SH-SY5Y (cell line): ENCODE measurements at regions not wholly inside any gene's neighbourhood (a gene's known extent, or its start where the extent isn't known, plus 50 kb on each side); places are given as distances from the start of the nearest gene placed in this dataset.

Experiments used
- GATA2 ChIP-seq: IDR thresholded peaks from 2 replicates; pipeline ENCODE4 v1.6.1; 2011; ENCODE audit warnings: mild to moderate bottlenecking, low read depth, low read length
- GATA3 ChIP-seq: IDR thresholded peaks from 2 replicates; pipeline ENCODE4 v1.6.1; 2011; ENCODE audit warnings: low read depth, mild to moderate bottlenecking, low read length, moderate library complexity

DNA sequence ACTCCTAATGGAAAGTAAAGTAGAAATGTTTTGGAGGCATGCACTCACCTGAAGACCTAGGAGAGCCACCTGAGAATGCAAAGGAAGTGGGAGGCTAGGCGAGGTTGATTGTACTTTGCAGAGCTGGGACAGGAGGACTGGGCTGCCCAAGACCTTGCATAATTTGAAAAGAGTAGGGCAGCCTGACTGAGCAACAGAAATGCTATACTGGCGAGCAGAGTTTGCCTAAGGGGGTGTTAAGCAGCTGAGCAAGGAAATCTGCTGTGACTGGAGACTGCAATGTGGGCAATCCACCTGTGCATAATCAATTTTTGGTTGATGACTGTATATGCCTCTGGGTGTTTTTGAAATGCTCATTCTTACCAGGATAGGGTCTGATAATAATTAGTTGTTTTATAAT is 834.1 kb downstream of the TRHDE start:
- no peak for TF ChIP-seq GATA2
- no peak for TF ChIP-seq GATA3

DNA sequence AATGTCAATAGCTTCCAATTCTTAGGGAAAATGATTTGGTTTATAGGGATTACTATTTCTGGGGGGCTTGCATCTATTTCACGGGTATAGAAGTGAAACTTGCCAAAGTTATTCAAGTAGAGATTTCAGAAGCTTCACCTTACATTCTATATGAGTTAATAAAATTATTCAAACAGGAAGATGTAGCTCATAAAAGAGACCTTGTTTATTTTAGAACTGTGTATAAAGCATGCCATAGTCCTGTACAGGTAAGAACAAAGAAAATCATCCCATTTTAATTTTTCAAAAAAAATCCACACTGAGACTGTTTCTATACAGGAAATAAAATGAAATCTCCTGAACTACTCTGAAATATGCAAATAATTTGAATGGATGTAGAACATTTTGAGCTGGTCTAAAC is 834.7 kb downstream of the TRHDE start:
- TF ChIP-seq GATA2 (no peak), GATA3 (no peak)

DNA sequence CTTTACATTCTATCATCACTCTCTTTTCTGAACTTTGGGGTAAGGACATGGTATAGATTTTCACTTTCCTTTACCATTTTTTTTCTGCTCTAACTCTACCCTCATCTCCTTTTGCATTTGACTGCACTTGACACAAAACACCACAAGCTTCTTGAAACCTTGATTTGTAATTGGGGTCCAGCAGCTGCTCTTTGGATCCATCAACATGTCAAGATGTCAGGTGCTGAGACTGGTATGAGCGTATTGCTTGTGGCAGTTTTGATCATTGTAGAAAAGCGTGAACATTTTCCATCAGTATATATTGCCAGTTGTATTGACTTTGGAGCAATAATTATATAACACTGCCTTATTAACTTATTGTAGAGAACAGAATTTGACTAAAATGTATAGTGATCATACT is 838.6 kb downstream of the TRHDE start:
- TF ChIP-seq GATA3 = no peak

DNA sequence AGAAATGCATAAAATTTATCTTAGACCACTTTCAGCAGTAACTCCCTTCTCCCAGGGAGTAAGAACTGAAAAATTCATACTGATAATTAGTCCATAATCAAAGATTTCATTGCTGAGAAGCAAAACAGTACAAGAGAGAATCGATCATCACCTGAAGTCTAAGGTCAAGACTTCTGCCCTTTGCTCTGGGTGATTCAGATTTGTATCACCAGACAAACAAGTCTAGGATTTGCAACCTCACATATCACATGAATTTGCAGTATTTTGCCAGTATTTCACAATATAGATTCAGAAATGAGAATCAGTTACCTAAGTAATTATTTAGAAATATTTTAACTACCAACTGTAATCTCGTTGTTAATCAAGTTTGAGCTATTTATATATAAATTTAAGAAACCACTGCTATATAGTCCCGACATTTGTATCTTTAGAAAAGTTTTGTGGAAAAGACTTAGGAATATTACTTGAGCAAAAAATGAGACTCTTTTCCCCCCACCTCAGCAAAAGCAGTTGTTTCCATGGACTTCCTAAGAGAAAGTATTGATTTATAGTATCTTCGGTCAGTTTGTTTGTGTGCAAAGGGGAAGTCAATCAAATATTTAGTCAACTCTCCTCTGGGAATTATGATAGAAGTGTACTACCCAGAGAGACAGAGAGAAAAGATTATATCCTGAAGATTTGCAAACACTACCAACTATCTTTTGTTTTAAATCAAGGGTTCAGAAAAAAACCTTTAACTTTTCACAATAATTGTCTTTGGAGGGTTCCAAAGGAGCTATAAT is 840.1 kb downstream of the TRHDE start:
- TF ChIP-seq GATA2 = no peak
- TF ChIP-seq GATA3 = no peak

DNA sequence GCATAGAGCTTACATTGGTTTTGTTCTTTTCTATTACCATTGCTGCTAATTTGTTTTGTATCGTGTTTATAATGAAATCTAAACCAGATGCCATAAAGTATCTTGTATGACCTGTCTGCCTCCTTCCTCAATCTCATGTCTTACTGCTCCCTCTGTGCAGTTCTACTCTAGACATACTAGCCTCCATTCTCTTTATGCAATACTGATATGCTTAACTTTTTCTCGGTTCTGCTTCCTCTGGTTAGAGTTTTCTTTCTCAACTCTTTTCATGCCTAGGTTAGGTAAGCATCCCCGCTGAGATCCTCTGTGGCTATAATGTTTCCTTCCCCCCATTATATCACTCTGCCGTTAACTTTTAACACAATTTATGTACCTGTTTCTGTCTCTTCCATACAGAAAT is 852.3 kb downstream of the TRHDE start:
- TF ChIP-seq GATA2 (no peak), GATA3 (no peak)

DNA sequence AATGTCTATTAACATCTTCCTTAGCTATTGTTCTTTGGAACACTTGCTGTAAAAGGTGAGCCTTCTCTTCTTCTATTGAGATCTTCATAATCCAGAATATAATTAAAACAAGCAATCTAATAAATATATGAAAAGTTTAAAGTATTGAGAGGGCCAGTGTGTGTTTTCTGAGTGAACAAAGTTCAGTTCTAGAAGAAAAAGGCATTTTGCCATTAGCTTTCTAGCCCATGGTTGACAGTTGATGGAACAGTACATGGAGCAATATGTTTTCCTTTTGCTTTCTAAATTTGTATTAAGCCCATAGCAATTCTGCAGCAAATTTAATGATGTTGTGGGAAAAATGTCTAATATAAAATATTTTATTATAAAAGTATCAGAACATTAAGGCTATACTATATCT is 853.0 kb downstream of the TRHDE start:
- TF ChIP-seq GATA3 (no peak), GATA2 (no peak)

DNA sequence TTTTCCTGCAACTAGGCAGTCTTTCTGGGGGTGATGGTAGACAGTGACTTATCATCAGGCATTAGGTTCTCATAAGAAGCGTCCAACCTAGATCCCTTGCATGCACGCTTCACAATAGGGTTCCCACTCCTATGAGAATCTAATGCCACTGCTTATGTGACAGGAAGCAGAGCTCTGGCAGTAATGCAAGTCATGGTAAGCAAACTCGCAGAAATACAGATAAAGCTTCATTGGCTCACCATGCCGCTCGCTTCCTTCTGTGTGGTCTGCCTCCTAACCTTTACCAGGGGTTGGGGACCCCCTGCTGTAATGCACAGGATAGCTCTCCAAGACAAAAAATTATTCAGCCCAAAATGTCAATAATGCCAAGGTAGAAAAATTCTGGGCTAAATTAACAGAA is 864.2 kb downstream of the TRHDE start:
- TF ChIP-seq GATA2 = no peak
- no peak for TF ChIP-seq GATA3

DNA sequence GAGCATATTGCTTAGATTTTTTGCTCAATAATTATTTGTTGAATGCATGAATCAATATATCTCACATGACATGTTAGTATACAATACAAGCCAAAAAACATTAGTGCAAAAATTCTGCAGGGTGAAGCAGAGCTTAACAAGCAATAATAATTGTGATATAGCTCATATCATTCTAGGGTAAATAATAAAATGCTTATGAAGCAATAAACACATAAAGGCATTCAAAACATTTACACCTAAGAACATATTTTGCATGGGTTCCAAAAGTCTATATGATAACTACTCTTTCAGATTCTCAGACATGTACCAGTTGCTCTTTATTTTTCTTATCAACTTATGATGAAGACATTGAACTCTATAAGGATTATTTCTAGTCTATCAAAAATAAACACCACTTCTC is 886.2 kb downstream of the TRHDE start:
- TF ChIP-seq GATA3 (no peak), GATA2 (no peak)

DNA sequence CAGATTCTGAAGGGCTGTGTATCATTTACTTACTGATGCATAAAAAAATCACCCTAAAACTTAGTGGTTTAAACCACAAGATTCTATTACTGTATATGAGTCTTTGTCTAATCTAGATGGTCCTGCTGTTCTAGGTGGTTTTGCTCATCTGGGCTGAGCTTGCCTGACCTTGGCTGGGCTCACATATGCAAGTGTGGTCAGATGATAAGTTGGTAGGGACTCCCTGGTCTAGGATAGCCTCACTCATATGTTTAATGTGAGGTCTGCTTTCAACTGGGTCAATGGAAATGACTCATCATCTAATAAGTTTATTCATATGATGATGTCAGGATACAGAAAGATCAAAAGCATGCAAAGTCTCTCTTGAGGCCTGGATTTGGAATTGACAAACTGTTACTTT is 887.8 kb downstream of the TRHDE start:
- TF ChIP-seq GATA3 (no peak), GATA2 (no peak)

DNA sequence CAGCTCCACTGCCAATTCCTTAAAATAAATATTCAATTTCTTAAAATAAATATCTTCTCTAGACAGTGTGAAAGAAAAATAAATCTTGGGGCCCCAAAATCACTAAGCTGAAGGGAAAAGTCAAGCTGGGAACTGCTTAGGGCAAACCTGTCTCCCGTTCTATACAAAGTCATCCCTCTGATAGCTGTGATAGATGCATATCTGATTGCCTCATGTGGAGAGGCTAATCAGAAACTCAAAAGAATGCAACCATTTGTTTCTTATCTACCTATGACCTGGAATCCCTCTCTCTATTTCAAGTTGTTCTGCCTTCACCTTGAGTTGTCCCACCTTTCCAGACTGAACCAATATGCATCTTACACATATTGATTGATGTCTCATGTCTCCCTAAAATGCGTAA is 889.8 kb downstream of the TRHDE start:
- TF ChIP-seq GATA2 = no peak
- no peak for TF ChIP-seq GATA3

DNA sequence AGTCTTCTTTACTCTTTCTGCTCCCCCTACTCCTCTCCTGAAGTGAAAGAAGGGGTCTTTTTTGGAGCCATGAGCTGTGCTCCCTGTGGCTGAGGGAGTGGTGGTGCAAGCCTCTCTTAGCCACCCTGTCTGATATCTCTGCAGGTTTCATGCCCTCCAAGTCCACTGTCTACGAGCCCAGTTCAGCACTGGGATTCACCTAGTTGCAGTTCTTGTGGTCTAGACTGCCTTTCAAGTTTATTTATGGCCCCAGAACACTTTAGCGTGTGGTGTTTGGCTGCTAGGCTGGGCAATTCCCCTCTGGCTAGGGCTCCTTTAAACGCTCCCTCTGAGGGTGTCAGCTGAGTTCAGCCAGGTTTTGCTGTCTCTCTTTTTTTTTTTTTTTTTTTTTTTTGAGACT is 908.6 kb downstream of the TRHDE start:
- TF ChIP-seq GATA2 (no peak), GATA3 (no peak)

DNA sequence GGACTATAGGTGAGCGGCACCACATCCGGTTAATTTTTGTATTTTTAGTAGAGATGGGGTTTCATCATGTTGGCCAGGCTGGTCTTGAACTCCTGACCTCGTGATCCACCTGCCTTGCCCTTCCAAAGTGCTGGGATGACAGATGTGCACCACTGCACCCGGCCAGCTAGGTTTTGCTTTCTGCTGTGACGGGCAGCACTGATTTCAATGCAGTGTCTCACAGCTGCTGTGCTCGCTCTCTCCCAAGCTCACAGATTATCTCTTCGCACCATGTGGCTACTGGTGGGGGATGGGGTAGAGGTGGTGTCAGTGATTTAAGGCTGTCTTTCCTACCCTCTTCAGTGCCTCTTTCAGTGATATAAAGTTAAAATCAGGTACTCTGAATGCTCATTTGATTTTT is 909.1 kb downstream of the TRHDE start:
- TF ChIP-seq GATA2 (no peak), GATA3 (no peak)

DNA sequence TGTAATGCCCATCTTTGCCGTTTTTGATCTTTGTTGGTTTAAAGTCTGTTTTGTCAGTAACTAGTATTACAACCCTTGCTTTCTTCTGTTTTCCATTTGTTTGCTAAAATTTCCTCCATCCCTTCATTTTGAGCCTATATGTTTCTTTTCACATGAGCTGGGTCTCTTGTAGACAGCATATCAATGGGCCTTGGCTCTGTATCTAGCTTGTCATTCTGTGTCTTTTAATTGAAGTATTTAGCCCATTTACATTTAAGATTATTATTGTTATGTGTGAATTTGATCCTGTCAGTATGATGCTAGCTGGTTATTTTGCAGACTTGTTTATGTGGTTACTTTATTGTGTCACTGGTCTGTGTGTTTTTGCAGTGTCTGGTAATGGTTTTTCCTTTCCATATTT is 913.2 kb downstream of the TRHDE start:
- TF ChIP-seq GATA3 = no peak
- no peak for TF ChIP-seq GATA2

DNA sequence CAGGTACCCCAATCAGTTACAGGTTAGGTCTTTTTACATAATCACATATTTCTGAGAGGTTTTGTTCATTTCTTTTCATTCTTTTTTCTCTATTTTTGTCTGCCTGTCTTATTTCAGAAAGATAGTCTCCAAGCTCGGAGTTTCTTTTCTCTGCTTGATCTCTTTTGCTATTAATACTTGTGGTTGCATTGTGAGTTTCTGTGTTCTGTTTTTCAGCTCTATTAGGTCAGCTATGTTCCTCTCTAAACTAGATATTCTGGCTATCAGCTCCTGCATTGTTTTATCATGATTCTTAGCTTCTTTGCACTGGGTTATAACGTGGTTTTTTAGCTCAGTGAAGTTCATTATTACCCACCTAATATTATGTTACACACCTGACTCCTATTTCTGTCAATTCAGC is 914.1 kb downstream of the TRHDE start:
- no peak for TF ChIP-seq GATA2
- TF ChIP-seq GATA3 = no peak

DNA sequence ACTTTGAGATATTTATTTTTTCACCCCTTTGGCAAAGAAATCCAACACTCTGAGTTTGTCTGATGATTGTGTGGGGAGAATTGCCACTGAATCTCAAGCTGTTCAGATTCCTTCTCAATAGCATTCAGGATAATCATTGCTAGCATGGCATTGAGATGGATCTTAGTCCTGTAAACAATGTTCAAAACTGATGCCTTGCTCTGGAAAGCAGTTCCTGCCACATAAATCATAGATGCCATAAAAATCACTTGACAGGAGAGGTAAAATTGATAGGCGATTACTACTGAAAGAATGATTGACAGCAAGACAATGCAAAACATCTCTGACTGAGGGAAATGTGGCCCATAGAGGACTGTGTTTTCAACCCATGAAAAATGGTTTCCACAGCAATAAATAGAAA is 915.6 kb downstream of the TRHDE start:
- TF ChIP-seq GATA2 (no peak), GATA3 (no peak)

DNA sequence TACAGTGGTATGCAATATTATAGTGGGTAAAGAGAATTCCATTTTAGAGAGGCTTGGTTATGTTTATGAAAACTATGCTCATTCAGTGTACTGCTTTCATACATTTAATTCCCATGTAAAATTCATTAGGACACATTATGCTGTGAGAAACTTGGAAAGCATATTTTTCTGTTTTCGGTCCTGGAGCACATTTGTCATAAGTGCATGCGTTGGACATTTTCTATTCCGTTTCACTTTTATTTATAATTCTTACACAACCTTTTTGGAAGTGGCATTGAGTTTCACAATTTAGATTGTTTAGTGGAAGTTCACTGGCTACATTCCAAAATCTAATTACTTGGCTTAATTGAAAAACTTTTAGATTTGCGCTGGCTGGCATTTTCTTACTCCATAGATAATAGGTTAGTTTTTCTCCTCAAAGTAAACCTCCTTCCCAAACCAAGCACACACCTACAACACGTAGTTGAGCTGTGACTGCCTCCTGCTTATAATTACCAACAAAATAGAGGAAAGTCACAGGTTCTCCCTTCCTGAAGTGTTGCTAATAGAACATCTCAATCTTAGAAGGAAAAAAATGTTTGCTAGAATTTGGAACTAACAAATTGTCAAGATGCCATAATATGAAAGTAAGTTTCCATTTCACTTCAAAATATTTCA is 938.5 kb downstream of the TRHDE start:
- TF ChIP-seq GATA3 (no peak), GATA2 (no peak)

DNA sequence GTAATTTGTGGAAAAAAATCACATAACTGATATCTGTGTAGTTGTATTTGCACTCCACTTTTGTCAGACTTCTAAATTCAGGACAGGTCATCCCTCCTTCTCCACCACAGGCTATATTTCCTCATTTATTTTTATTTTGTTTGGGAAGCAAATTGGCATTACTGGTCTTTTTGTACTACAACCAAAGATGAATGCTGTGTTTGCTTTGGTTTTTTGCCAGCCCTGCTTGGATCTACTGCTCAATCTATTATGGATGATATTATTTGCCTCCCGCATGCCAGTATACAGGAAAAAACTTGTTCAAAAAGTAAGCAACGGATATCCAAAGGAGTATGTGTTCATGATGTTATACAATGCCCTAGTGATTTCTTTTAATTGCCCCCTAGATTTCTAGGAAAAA is 948.8 kb downstream of the TRHDE start:
- no peak for TF ChIP-seq GATA2
- no peak for TF ChIP-seq GATA3
